AG08395 (cell line): ENCODE measurements at regions not wholly inside any gene's neighbourhood (a gene's known extent, or its start where the extent isn't known, plus 50 kb on each side); places are given as distances from the start of the nearest gene placed in this dataset.
"Not testable (repeated sequence)": the region's sequence is repeated elsewhere in the genome, so short reads cannot be mapped to it uniquely, and the experiment has no call there.

Source experiments
- DNase-seq: peaks from one replicate; pipeline ENCODE4 v3.0.0; 2012; ENCODE audit warnings: mixed read lengths, low spot score

GRCh38 chr2:204143216-204144014, 206.9 kb downstream of the ICOS start:
- no peak for DNase-seq

- DNase-seq = no peak
Measured at GRCh38 chr2:204144492-204144891, 207.9 kb downstream of the ICOS start.

GRCh38 chr2:204145263-204145751, 208.7 kb downstream of the ICOS start:
- DNase-seq = peak; percentile 72

- no peak for DNase-seq
Measured at GRCh38 chr2:204145791-204146190, 209.2 kb downstream of the ICOS start.

GRCh38 chr2:204147040-204147439, 210.5 kb downstream of the ICOS start:
- not testable (repeated sequence) for DNase-seq

- no peak for DNase-seq
Measured at GRCh38 chr2:204150721-204151120, 214.2 kb downstream of the ICOS start.

GRCh38 chr2:204152616-204153015, 216.1 kb downstream of the ICOS start:
- DNase-seq = peak; percentile 3

- no peak for DNase-seq
Measured at GRCh38 chr2:204154863-204155262, 218.3 kb downstream of the ICOS start.

GRCh38 chr2:204156456-204156855, 219.9 kb downstream of the ICOS start:
- no peak for DNase-seq

- no peak for DNase-seq
Measured at GRCh38 chr2:204157684-204158083, 221.1 kb downstream of the ICOS start.

GRCh38 chr2:204159526-204159925, 223.0 kb downstream of the ICOS start:
- no peak for DNase-seq

GRCh38 chr2:204160989-204161388, 224.4 kb downstream of the ICOS start:
- no peak for DNase-seq

GRCh38 chr2:204161886-204162285, 225.3 kb downstream of the ICOS start:
- no peak for DNase-seq

- no peak for DNase-seq
Measured at GRCh38 chr2:204166961-204167360, 230.4 kb downstream of the ICOS start.

GRCh38 chr2:204167670-204168069, 231.1 kb downstream of the ICOS start:
- not testable (repeated sequence) for DNase-seq

GRCh38 chr2:204170411-204170810, 233.8 kb downstream of the ICOS start:
- DNase-seq = no peak

- no peak for DNase-seq
Measured at GRCh38 chr2:204171432-204172144, 235.0 kb downstream of the ICOS start.

GRCh38 chr2:204172145-204172600, 235.6 kb downstream of the ICOS start:
- DNase-seq = no peak

GRCh38 chr2:204174034-204174433, 237.5 kb downstream of the ICOS start:
- no peak for DNase-seq

GRCh38 chr2:204175552-204176271, 239.1 kb downstream of the ICOS start:
- DNase-seq = no peak

- no peak for DNase-seq
Measured at GRCh38 chr2:204176306-204176705, 239.7 kb downstream of the ICOS start.

GRCh38 chr2:204177251-204177976, 240.9 kb downstream of the ICOS start:
- no peak for DNase-seq
